Femur (tissue), 1 donor: ENCODE measurements at regions not wholly inside any gene's neighbourhood (a gene's known extent, or its start where the extent isn't known, plus 50 kb on each side); places are given as distances from the start of the nearest gene placed in this dataset.

ENCODE experiments used
- DNase-seq: peaks from one replicate; pipeline ENCODE4 v3.0.0-alpha.2; 2017

- no peak for DNase-seq
These were observed 184.0 kb downstream of the MED10 start for GRCh38 chr5:6194261-6194875.

- DNase-seq, result no peak
These were observed 185.0 kb downstream of the MED10 start for GRCh38 chr5:6193310-6193709.

DNA sequence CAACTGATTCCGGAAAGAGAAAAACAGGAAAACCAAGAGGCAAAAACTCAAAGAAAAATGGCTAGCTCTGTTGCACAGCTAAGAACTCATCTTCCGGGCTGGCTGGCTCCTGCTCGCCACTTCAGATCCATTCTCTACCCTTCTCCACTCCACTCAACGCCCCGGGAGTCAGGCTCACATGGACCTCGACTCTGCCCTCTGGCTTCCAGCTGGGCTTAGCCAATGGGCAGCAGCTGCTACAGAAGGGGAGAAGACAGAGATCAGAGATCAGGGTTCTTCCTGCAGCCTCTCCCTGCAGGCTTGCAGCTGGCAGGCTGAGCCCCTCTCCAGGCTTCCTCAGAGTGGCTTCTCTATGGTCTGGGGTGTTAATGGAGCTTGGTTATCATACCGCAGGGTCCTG, 187.5 kb downstream of the MED10 start:
- DNase-seq, result no peak

DNA sequence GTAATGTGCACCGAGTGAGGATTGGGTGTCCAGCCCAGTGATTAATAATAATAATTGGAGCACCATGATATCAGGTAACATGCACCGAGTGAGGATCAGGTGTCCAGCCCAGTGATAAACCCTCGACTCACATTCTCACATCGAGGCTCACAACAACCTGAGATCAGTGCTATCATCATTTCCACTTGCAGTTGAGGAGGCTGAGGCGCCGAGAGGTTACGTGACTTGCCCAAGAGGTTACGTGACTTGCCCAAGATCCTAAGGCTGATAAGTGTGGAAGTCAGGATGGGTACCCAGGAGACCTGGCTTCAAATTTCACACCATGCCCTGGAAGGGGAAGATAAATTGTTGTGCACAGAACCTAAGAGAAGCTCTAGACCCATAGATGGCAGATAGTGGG, 189.4 kb downstream of the MED10 start:
- DNase-seq, result no peak

- no peak for DNase-seq
These were observed 190.0 kb downstream of the MED10 start for GRCh38 chr5:6188344-6188743.

DNA sequence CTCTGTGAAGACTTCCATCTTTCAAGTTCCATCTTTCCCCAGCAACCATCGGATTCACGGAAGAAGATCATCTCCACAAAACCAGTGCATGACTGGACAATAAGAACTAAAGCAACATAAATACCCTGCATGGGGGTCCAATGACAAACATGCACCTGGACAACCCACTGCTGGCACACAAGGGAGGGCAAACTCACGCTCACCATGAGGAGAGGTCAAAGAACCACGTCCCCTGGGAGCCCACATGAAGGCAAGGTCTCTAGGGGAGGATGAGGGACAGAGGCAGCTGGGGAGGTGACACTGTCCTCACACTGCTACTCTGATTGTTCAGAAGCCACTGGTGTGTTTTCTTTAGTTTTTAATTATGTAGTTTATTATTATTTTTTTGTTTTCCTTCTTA, 190.8 kb downstream of the MED10 start:
- DNase-seq, result no peak

DNA sequence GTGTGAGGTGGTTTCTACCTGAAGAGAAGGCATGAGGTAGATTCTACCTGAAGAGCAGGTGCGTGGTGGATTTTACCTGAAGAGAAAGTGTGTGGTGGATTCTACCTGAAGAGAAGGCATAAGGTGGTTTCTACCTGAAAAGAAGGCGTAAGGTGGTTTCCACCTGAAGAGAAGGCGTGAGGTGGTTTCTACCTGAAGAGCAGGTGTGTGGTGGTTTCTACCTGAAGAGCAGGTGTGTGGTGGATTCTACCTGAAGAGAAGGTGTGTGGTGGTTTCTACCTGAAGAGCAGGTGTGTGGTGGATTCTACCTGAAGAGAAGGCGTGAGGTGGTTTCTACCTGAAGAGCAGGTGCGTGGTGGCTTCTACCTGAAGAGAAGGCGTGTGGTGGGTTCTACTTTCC, 192.8 kb downstream of the MED10 start:
- no peak for DNase-seq

DNA sequence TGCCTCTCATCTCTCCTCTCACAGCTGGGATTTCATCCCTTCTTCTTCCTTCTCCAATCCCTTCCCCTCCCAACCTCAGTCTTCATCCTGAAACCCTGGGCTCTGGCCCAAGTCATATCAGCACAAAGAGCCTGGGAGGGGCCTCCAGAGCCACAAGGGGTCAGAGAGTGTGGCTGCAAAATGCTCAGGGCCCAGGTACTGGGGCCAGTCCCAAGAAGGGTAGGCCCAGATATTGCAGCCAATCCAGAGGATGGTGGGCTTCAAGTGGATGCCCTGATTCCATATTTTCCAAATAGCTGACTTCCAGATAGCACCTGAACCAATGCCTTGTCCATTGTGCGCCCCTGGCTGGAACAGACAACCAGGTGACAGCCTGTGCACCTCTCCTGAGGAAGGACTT, 193.9 kb downstream of the MED10 start:
- DNase-seq, result no peak

- DNase-seq, result no peak
These were observed 194.7 kb downstream of the MED10 start for GRCh38 chr5:6183391-6184390.

GRCh38 chr5:6182271-6182815, 196.0 kb downstream of the MED10 start:
- DNase-seq, result no peak

DNA sequence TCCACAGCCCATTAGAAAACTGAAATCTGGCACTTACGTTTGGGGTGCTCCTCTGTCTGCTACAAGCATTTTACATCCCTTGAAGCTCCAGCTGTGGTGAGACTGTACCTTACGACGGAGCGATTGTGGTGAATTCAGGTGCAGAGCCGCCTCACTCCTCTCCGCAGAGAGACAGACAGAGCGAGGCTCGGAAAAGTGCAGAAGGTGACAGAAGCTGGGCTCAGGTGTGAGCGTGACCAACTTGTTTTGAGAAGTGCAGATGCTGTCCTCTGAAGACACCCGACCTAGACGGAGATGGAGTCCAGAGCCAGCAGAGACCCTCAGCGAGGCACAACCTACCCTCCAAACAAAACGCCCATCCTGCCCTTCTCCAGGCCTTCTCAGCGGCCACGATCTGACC, 196.5 kb downstream of the MED10 start:
- no peak for DNase-seq

DNA sequence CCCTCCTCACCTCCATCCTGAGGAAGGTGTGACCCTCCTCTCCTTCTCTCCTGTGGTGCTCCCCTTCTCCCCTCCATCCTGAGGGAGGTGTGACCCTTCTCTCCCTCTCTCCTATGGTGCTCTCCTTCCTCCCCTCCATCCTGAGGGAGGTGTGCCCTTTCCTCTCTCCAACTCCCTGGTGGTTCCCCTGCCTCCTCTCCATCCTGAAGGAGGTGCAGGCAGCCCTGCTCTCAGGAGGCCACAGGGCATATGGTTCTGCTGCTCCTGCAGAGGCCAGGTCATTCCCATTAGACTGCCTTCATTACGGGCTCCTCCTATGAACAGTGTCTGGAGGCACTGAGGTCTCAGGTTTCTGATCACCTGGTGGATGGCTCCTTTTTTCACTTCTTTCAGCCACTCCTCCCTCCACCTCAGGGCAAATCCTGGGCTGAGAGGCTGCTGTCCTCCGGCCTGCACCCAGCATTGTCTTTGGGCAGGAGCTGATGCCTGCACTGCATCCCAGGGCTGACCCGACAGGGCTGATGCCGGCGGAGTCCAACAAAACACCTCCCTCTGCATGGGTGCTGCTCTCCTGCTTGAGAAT, 197.1 kb downstream of the MED10 start:
- DNase-seq, result no peak

DNA sequence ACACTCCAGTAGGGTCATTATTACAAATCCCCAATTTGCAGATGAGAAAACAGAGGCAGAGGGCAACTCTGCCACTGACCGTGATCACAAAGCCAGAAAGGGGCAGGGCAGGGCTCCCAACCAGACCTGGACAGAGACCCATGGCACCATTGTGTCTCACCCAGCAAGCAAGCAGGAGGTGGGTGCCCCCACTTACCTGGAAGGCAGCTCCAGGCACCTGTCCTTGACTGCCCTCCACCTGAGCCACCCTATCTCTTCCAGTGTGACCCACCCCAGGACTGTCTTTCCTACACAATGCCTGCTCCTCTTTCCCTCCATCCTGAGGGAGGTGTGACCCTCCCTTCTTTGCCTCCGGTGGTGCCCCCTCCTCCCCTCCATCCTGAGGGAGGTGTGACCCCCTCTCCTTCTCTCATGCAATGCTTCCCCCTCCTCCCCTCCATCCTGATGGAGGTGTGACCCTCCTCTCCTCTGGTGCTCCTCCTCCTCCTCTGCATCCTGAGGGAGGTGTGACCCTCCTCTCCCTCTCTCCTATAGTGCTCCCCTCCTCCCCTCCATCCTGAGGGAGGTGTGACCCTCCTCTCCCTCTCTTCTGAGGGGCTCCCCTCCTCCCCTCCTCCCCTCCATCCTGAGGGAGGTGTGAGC, 198.0 kb downstream of the MED10 start:
- DNase-seq, result no peak

DNA sequence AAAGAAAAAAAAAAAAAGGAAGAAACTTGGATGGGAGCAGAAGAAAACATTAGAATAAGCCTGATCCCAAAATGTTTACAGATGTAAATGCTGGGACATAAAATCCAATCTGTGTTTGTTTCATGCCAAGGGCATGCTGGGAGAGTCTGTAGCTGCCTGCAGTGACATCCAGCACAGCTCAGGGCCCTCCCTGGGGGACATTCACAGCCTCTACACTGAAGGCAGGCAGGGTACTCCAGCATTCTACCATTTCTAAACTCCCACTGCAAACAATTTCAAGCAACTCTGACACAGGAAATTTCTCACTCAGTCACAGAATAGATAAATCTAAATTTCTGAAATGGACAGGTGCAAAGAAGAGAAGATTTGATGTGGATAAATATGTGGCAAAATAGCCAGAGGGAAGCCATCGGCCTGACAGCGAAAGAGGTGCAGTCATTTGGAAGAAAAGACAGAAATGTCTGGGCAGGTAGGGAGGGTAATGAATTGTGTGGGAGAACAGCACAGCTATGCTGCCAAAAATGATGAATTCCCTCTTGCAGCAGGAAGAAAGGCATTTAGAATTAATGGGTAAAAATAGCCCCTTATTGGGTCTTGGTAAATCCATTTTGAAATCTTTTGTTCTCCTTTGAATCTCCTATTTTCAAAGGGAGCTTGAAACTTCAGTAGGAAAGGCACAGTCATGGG, 199.4 kb downstream of the MED10 start:
- DNase-seq, result no peak

DNA sequence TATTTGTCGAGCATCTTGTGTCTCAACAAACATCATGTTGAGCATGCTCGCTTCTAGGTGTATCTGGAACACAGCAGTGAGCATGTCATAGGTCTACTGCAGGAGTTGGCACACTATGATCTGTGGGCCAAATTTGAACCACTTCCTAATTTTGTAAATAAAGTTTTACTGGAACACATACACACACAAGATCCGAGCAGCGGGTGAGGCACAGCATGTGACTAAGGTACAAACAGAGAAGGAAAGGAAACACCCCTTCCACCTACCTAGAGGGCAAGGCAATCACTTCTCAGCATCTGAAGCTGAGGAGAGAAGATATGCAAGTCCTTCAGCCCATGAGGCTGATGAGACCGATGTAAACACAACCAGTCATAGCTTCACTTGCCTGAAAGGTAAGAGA, 200.4 kb downstream of the MED10 start:
- no peak for DNase-seq

- no peak for DNase-seq
These were observed 202.1 kb downstream of the MED10 start for GRCh38 chr5:6176102-6176693.

DNA sequence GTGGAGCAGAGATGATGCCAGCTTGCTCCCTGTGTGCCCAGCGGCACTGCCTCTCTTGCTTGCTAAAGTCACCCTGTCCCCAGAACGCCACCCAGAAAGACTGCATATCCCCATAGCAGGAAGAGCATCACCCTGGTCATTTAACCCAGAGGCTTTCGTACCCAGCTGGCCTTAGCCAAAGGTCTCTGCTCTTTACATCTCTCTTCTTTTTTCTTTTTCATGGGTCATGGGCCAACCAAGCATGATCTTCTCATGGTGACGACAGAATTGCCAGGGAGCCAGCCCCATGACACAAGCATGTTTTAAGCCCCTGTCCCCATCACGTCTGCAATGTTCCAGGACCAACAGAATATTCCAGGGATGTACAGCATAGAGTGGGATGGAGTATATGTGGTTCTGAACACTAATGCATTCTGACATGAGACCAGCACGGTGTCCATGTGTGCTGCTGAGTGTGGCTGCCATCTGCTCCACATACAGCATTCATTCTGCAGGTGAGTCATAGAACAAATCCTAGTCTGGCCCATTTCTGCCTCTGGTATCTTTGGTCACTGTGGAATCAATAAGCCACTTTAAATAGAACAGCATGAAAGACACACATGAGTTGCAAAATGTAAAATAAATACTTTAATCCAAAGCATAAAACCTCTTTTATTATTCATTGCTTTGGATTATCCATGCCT, 203.0 kb downstream of the MED10 start:
- no peak for DNase-seq

GRCh38 chr5:6169660-6170059, 208.7 kb downstream of the MED10 start:
- DNase-seq, result no peak

GRCh38 chr5:6166698-6167394, 211.5 kb downstream of the MED10 start:
- DNase-seq, result no peak

DNA sequence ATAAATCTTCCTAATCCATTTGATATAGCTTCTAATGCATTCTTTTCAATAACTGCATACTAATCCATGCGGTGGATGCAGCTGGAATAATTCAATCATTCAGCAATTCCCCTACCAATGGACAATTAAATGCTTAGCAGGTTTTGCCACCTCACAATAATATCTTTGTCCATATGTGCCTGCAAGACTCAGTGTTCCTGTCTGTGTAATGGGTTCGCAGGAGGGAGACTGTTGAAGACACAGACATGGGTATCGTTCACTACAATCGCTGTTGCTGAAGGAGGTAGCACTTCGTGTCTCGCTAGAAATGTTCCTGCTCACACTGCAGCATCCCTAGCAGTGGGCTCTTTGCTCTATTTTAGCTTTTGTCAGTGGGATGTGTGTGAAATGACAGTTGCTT, 214.4 kb downstream of the MED10 start:
- DNase-seq, result no peak

DNA sequence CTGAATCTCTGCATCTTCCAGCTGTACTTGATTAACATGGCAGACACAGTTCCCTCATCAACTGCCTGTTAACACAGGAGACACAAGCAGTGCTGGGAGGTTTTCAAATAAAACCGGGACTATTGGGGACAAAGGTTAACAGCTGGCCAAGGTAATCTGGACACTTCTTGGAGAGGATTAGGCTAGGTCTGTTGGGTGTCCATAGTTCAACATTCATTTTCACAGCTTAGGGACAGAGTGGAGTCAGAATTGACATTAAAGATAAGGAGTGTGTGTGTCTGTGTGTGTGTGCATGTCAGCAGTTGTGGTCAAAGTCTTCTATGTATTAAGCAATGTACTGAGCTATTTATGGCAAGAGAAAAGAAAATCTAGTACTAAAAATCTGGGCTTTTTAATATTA, 216.2 kb downstream of the MED10 start:
- no peak for DNase-seq
